Colonic mucosa (tissue), 4 donors: ENCODE measurements at regions not wholly inside any gene's neighbourhood (a gene's known extent, or its start where the extent isn't known, plus 50 kb on each side); places are given as distances from the start of the nearest gene placed in this dataset.

Experiments
- DNase-seq: peaks from one replicate; pipeline ENCODE4 v3.0.0-alpha.2; 2020
- H3K27ac ChIP-seq: fragments of 200-600 bp; one replicate; pipeline ENCODE4 v1.8.0; 2021
- H3K27me3 ChIP-seq: fragments of 200-600 bp; one replicate; pipeline ENCODE4 v1.8.0; 2021
- H3K36me3 ChIP-seq: fragments of 200-600 bp; one replicate; pipeline ENCODE4 v1.8.0; 2021
- H3K4me1 ChIP-seq: fragments of 200-600 bp; one replicate; pipeline ENCODE4 v1.8.0; 2021; ENCODE audit warnings: mild to moderate bottlenecking
- H3K4me3 ChIP-seq: fragments of 200-600 bp; one replicate; pipeline ENCODE4 v1.8.0; 2021
- H3K9ac ChIP-seq, 2 donors: one replicate each; pipeline ENCODE4 v1.7.0; 2013; ENCODE audit warnings: control low read depth in 2 of 2, low read depth in 2 of 2, low read length in 2 of 2
- H3K9me3 ChIP-seq: fragments of 200-600 bp; one replicate; pipeline ENCODE4 v1.8.0; 2021
- intact Hi-C: fragments of 100-400 bp; cut with DNase I; formaldehyde crosslinking; loops from one replicate; pipeline ENCODE4 v1.14.1; 2022
- TF ChIP-seq, protein P1 (sequence below): fragments of 200-600 bp; IDR thresholded peaks from one replicate; pipeline ENCODE4 v1.8.0; 2022; ENCODE audit warnings: antibody characterized with exemption, mild to moderate bottlenecking
- donor health status: healthy.
- donor health status: DM: no; HTN: no; CAD: no.
- donor health status: DM: no; HTN: no; CAD: no.

DNA sequence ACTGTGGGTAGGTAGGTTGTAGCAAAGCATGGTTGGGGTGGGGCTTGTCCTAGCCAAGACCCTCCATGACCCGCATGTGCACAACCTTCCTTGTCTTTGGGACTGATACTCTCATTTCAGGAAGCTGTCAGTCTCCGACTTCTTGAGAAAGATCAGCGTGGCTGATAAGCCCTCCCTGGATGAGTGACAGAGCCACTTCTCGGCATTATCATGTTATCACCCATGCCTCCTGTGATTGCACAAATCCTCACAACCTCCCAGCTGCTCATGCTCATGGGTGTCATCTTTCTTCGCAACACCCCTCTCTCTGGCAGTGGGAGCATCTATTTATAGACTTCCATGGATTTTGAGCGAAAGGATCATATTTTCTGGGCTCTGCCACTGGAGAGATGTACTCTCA, 314.2 kb downstream of the FOXL1 start:
- no peaks in the 10 kb centered on the region for H3K4me1 ChIP-seq
- intact Hi-C loops, result no loop called here
- H3K36me3 ChIP-seq, result no peaks in the 10 kb centered on the region
- no peak overlapping the region for H3K27ac ChIP-seq
- H3K9me3 ChIP-seq, result no peaks in the 10 kb centered on the region
- H3K27me3 ChIP-seq, result no peaks in the 10 kb centered on the region
- TF ChIP-seq, protein P1, sequence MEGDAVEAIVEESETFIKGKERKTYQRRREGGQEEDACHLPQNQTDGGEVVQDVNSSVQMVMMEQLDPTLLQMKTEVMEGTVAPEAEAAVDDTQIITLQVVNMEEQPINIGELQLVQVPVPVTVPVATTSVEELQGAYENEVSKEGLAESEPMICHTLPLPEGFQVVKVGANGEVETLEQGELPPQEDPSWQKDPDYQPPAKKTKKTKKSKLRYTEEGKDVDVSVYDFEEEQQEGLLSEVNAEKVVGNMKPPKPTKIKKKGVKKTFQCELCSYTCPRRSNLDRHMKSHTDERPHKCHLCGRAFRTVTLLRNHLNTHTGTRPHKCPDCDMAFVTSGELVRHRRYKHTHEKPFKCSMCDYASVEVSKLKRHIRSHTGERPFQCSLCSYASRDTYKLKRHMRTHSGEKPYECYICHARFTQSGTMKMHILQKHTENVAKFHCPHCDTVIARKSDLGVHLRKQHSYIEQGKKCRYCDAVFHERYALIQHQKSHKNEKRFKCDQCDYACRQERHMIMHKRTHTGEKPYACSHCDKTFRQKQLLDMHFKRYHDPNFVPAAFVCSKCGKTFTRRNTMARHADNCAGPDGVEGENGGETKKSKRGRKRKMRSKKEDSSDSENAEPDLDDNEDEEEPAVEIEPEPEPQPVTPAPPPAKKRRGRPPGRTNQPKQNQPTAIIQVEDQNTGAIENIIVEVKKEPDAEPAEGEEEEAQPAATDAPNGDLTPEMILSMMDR, result no peak
- H3K4me3 ChIP-seq, result no peak overlapping the region
- no peak for DNase-seq
- no peak overlapping the region for H3K9ac ChIP-seq

DNA sequence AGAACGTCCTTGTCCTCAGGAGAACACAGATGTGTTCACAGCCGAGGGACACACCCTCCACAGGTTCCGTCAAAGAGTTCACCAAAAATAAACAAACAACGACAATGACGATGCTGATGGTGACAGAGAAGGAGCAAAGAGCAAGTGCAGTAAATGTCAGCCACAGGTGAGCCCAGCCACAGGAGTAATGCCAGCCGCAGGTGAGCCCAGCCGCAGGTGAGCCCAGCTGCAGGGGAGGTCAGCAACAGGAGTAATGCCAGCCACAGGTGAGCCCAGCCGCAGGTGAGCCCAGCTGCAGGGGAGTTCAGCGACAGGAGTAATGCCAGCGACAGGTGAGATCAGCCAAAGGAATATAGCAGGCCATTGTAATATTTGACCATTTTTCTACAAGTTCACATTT, 315.2 kb downstream of the FOXL1 start:
- no peak overlapping the region for H3K27ac ChIP-seq
- no peaks in the 10 kb centered on the region for H3K36me3 ChIP-seq
- intact Hi-C loops, result no loop called here
- no peak overlapping the region for H3K4me3 ChIP-seq
- DNase-seq, result no peak
- no peaks in the 10 kb centered on the region for H3K4me1 ChIP-seq
- TF ChIP-seq, protein P1, result no peak
- H3K9ac ChIP-seq, result no peak overlapping the region
- no peaks in the 10 kb centered on the region for H3K9me3 ChIP-seq
- H3K27me3 ChIP-seq, result no peaks in the 10 kb centered on the region

DNA sequence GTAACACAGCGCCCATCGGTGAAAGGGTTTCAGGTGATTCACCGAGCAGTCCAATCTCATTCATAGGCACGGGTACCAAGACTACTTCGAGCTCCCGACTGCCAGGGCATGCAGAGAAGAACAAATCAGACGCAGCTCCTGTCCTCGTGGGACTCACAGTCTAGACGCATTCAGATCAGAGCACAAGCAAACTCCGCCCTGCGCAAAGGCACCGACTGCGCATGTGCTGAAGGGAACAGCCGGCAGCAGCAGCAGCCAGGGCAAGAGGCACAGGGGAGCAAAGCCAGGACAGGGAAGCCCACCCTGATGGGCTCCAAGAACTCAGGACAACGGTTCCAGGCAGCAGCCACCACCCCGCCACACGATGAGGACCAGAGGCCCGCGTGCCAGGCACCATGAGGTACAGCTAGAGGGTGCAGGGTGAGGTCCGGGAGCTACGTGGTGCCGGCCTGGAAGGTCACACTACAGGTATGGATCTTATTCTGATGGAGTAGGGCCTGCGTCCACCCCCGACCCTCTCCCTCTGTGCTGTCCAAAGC, 315.7 kb downstream of the FOXL1 start:
- Histone ChIP-seq H3K9ac (peak overlapping the region in 1 of 2 donors; percentile 2), H3K4me3 (no peak overlapping the region), H3K27me3 (no peaks in the 10 kb centered on the region), H3K4me1 (no peaks in the 10 kb centered on the region), H3K27ac (no peak overlapping the region), H3K9me3 (no peaks in the 10 kb centered on the region), H3K36me3 (no peaks in the 10 kb centered on the region)
- intact Hi-C loops, result no loop called here
- no peak for DNase-seq
- TF ChIP-seq, protein P1, result no peak

DNA sequence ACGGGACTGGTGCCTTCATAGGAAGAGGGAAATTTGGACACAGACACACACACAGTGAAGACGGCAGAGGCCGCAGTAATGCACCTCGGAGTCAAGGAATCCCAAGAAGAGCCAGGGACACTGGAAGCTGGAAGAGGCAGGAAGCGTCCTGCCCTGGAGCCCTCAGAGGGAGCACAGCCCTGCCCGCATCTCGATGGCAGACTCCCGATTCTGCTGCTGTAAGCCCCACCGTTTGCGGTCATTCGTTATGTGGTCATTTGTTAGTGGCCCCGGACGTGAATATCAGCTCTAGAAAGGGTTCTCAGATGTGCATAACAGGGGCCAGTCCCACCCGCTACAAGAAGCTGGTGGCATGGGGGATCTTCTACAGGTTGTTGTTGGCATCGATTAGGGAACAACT, 316.6 kb downstream of the FOXL1 start:
- no peaks in the 10 kb centered on the region for H3K27me3 ChIP-seq
- DNase-seq, result no peak
- no peak overlapping the region for H3K9ac ChIP-seq
- TF ChIP-seq, protein P1, result no peak
- H3K36me3 ChIP-seq, result no peaks in the 10 kb centered on the region
- intact Hi-C loops, result no loop called here
- H3K4me1 ChIP-seq, result no peaks in the 10 kb centered on the region
- H3K4me3 ChIP-seq, result no peak overlapping the region
- H3K9me3 ChIP-seq, result no peaks in the 10 kb centered on the region
- no peak overlapping the region for H3K27ac ChIP-seq

DNA sequence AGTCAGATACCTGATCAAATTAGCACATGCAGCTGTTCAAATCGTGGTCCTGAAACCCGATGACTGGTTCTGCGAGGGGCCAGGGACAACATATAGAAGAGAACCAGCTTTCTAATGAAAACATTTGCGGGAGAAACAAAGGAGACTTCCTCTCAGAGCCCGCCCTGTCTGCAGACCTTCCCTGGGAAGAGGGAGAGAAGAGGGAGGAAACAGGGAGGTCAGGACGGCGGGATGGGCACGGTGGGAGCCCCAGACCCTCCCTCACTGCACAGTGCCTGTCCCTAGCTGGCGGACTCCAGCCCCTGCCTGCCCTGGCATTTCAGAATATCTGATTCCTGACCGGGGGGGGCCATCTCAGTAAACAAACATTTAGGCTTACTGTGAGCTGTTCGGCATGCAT, 317.3 kb downstream of the FOXL1 start:
- TF ChIP-seq, protein P1, result no peak
- H3K27me3 ChIP-seq, result no peaks in the 10 kb centered on the region
- no peaks in the 10 kb centered on the region for H3K36me3 ChIP-seq
- no peaks in the 10 kb centered on the region for H3K9me3 ChIP-seq
- intact Hi-C loops, result no loop called here
- DNase-seq, result no peak
- no peak overlapping the region for H3K4me3 ChIP-seq
- no peak overlapping the region for H3K9ac ChIP-seq
- H3K27ac ChIP-seq, result no peak overlapping the region
- no peaks in the 10 kb centered on the region for H3K4me1 ChIP-seq
